ENCODE measurements at regions not wholly inside any gene's neighbourhood (a gene's known extent, or its start where the extent isn't known, plus 50 kb on each side); places are given as distances from the start of the nearest gene placed in this dataset.
"Not testable (repeated sequence)": the region's sequence is repeated elsewhere in the genome, so short reads cannot be mapped to it uniquely, and the experiment has no call there.

DNA sequence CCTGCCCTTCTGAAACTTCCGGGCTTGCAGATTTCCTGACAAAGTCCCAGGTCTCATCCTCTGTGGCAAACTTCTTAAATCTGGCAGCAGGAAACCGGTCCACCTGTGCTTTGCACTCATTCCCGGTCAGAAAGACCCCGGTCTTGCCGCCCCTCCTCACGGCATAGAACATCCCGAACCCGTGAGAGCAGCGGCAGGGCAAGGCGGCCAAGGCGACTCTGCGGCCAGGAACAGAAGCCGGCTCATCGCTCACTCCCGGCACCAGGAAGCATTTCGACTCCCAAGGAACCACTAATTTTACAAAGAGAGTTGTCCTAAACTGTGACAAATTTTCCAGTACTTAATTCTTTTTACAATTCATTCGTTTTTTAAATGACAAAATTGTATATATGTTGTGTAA lies 140.3 kb downstream of the USP22 start:
- DNase-seq (ENCODE audit: low read depth in 2 of 2): not testable (repeated sequence)

DNA sequence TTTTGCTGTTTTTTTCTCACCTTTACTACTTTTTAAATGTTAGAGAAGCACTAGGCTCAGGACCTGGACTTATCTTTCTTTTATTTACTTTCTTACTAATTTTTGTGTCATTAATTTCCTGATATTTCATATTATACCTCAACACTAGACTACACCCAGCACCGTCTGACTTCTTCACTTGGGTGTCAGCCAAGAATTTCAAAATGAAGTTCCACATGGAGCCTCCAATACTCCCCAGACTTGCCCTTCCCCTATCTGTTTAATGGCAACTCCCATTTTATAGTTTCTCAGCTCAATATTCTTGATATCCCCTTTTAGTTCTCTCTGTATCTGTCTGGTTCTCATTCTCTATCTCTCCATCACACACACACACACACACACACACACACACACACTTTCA lies 139.3 kb downstream of the USP22 start:
- DNase-seq (ENCODE audit: low read depth in 2 of 2): not testable (repeated sequence)

DNA sequence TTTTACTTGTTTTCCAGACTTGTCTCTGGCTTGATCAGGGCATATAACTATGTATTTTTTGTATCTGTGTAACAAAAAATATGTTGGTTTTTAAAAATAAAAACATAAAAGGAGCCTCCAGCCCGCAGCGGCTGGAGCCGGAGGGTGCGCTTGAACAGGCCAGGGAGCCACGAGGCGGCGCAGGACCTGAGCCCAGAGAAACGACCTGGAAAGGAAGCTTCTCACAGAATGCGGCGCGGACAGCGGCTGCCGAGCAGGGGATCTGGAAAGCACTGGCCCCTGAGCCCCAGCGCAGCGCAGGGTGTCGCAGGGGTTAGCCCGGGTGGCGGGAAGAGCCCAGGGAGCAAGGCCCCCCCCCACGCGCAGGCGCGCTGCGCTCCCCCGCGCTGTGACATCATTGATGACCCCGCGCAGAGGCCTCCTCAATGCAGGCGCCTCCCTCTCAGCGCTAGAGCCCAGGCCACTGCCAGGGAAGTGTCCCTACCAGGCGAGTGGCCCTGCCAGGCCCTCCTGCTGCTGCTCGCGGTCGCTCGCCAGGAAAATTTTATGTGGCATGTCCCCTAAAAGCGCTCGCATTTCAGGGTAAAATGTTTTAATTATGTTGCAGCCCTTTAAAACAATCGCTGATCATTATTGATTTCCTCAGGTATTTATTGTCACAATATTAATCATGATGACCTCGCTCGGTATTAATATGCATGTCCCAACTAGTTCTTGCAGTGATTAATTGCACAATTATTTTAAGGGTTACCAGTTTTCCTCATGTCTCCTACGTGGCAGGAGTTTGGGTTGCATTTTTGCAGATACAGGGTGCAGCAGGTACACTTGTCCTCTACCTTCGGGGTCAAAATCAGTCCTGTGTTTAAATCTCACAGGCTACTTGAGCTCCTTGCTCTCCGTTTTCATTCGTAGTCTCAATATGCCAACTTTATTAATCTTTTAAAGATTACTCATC lies 134.2 kb downstream of the USP22 start:
- peak; percentile 65 to 77 for DNase-seq (ENCODE audit: low read depth in 2 of 2)

DNA sequence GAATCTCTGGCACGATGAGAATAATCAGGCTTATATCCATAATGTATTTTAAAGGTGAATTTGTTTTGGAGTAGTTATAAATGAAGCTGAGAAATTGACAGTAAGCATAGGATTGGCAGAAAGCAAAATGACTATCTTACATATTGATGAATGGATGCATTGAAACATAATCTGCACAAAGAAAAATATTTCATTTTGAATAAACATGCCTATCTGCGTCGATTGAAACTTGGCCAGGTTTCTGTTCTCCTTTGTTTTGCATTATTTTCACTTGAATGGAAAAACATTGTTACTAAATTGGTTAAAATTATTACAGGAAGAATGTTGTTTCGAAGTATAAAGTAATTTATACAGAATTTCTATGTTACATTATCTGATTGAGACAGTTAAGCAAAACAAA lies 128.2 kb downstream of the USP22 start:
- no peak for DNase-seq (ENCODE audit: low read depth in 2 of 2)

DNA sequence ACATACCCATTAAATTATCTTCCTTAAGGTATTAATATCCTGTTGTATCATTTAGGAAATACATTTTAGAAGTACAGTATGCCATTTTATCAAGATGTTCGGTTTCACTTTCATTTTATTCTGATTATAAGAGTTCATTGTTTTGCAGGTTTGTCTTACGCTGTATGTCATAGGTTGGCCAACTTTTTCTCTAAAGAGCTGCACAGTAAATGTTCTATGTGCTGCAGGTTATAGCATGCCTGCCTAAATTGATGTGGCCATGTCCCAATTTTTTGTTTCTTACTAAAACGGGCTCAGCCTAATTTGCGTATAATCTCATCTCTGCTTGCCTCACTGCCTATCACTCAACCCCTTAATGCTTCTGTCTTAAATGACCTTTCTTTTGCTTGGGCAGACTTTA lies 126.4 kb downstream of the USP22 start:
- DNase-seq (ENCODE audit: low read depth in 2 of 2): no peak

DNA sequence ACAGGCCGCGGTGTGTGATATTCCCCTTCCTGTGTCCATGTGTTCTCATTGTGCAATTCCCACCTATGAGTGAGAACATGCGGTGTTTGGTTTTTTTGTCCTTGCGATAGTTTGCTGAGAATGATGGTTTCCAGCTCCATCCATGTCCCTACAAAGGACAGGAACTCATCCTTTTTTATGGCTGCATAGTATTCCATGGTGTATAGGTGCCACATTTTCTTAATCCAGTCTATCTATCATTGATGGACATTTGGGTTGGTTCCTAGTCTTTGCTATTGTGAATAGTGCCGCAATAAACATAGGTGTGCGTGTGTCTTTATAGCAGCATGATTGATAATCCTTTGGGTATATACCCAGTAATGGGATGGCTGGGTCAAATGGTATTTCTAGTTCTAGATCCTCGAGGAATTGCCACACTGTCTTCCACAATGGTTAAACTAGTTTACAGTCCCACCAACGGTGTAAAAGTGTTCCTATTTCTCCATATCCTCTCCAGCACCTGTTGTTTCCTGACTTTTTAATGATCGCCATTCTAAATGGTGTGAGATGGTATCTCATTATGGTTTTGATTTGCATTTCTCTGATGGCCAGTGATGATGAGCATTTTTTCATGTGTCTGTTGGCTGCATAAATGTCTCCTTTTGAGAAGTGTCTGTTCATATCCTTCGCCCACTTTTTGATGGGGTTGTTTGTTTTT lies 125.1 kb downstream of the USP22 start:
- DNase-seq (ENCODE audit: low read depth in 2 of 2): not testable (repeated sequence)

DNA sequence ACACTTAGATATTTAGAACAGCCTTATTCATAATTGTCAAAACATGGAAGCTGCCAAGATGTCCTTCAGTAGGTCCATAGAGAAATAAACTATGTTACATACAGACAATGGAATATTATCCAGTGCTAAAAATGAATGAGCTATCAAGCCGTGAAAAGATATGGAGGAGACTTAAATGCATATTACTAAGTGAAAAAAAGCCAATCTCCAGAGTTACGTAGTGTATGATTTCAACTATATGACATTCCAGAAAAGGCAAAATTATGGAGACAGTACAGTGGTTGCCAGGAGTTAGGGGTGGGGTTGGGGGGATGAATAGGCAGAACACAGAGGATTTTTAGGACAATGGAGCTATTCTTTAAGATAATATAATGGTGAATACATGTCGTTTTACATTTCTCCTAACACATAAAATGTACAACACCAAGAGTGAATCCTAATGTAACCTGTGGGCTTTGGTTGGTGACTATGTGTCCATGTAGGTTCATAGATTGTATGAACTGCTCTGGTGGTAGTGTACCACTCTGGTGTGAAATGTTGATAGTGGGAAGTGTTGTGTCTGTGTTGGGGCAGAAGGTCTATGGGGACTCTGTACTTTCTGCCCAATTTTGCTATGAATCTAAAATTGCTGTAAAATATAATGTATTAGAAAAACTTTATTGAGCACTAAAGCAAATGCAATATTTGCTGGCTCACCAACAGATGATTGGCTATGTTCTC lies 122.6 kb downstream of the USP22 start:
- DNase-seq (ENCODE audit: low read depth in 2 of 2): no peak

DNA sequence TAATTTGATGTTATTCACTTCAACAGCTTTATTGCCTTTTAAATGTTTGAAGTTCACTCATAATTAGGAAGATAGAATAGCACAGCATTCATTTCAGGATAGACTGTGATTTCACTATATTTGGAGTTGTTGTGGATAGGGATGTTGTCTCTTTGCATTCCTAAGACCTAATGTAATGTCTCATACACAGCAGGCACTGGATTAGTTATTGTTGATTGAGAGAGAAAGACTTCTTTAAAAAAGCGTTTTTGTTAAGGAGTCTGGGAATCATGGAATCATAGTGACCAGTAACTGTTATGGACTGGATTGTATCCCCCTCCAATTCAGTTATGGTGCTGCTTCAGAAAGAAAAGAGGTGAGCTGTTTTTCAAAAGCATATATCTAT lies 122.0 kb downstream of the USP22 start:
- no peak for DNase-seq (ENCODE audit: low read depth in 2 of 2)

DNA sequence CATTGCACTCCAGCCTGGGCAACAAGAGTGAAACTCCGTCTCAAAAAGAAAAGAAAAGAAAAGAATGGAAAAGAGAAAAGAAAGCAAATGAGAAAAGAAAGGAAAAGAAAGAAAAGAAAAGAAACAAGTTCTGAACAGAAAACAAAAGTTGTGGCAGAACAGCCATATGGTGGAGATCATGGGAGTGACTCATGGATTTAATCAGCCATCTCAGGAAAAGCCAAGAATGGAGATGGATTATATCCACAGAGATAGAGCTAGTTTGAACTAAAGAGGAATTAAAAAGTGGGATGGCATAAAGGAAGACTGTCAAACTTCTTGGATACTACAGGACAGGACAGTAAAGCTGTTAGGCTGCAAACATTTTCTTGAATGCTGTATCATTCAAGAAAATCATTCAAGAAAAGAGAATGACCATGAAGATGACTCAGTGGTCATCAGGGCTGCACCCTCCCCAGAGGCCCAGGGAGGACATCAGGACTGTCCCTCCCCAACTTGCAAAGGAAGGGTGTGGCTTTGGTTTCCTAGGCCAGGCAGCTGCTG lies 120.6 kb downstream of the USP22 start:
- no peak for DNase-seq (ENCODE audit: low read depth in 2 of 2)

DNA sequence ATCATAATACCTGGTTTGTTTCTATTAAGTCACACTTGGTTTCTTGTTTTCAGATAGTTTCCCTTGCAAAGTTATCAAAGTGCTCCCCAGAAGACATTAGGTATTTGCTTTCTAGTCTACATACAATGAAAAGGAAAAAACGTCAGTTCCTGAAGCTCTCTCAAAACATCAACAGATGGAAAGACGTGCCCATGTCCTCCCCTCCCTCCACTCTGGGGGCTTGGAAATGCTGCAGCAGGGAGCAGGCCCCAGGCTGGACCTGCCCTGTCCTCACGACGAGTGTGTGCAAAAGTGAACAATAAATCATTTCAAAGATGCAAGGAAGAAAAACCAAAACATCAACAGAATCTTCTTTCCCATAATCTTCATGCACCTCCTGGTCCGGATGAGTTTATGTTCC lies 118.5 kb downstream of the USP22 start:
- no peak for DNase-seq (ENCODE audit: low read depth in 2 of 2)

DNA sequence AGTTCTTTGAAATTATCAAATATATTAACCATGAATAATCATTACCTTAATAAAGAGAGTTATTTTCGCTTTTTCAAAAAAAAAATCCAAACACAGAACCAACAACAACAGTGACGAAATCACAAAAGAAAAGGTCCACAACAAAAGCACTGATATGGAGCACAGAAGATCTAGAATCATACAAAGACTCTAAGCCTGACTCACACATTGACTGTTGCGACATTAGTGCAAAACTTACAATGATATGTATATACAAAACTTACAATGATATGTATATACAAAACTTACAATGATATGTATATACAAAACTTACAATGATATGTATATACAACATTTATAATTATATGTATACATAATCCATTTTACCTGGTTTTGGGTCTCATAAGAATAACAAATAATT lies 117.7 kb downstream of the USP22 start:
- DNase-seq (ENCODE audit: low read depth in 2 of 2): no peak

DNA sequence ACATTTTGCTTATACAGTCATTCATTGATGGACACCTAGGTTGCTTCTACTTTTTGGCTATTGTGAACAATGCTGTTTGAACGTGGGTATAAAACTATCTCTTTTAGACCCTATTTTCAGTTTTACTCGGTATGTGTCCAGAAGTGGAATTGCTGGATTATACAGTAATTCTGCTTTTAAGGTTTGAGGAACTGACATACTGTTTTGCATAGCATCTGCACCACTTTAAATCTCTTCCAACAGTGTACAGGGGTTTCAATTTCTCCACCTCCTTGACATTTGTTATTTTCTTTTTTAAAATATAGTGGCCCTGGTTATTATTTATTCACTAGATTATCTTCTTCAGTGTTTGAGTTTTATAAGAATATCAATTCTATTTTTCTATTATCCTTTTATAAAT lies 116.9 kb downstream of the USP22 start:
- DNase-seq (ENCODE audit: low read depth in 2 of 2): no peak

DNA sequence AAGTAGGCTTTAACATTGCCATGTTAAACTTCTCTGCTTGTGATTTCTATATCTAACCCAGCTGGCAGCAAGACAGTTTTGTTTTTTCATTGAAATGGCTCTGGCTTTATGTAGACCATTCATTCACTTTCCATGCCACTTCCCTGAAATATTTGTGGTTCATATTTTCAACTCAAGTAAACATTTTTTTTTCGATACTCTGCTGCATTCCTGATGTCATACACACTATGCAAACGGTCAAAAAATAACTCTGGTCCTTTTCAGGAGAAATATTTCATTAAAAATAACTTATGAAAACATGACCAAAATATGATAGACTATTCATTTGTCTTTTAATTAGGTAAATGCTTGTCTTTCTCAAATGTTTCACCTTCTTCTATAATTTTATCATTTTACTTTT lies 116.3 kb downstream of the USP22 start:
- no peak for DNase-seq (ENCODE audit: low read depth in 2 of 2)

DNA sequence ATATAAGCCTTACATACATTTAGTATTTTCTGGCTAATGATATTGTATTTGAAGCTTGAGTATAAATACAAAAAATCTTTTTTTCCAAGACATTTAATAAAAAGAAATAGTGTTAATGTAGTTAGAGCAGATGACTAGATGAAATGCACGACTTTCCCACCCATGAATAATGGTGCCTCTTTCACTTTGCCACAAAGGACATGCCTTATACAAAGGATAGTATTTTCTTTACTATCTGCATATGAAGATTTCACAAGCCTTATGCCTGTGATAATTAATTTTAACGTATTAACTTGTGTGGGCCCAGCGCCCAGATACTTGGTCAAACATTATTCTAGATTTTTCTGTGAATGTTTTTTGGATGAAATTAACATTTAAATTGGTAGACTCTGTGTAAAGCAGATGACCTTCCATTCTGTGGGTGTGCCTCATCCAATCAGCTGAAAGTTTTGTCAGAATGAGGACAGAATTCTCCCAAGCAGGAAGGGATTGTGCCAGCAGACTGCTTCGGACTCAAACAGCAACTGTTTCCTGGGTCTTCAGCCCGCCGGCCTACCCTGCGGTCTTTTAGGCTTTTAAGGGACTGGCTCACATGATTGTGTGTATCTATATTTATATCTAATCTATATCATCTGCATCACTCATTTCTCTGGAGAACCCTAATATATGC lies 115.4 kb downstream of the USP22 start:
- no peak for DNase-seq (ENCODE audit: low read depth in 2 of 2)

DNA sequence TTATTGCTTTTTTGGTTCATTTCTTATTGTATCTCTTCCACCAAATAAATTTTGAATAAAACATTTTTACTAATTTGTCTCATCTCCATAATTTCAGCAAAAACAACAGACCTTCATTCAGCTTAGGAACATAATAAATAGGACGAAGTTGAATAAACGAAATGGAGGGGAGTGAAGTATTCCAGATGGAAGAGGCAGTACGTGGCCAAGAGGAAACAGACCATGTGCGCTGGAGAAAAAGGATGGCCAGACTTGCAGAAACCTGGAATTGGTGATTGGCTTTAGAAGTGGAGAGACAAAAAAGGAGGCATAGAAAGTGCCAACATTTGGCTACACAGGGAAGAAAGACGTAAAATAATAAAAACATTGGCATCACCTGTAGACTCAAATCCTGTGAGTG lies 113.5 kb downstream of the USP22 start:
- DNase-seq (ENCODE audit: low read depth in 2 of 2): no peak

DNA sequence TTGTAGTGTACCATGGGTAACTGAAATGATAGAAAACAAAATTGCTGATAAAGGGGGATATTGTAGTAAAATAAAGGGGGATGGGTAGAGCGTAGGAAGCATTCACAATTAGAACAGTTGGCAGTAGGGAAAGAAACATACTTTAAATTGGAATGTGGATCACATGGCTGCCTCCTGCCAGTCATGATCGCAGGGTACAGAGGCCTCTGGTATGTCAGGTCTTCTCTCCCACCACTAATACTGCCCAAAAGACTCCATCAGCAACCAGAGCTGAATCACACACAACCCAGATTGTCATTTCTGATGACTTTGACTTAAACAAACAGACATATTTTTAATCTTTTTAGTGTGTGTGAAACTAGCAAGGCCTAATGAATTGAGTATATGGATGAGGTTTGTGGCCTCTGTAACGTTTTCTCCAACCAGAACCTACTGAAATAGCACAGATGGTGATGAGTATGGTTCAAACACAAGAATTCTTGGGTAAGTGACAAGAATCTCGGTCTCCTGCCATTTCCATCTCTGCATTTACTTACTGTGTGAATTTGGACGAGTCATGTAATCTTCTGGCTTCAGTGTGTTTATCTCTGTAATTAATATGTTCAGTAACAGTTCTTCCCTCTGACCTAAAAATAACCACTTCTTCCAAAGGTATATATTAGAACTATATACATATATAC lies 112.6 kb downstream of the USP22 start:
- DNase-seq (ENCODE audit: low read depth in 2 of 2): no peak

DNA sequence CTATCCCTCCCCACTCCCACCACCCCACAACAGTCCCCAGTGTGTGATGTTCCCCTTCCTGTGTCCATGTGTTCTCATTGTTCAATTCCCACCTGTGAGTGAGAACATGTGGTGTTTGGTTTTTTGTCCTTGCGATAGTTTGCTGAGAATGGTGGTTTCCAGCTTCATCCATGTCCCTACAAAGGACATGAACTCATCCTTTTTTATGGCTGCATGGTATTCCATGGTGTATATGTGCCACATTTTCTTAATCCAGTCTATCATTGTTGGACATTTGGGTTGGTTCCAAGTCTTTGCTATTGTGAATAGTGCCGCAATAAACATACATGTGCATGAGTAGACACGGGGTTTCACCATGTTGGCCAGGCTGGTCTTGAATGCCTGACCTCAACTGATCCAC lies 109.8 kb downstream of the USP22 start:
- not testable (repeated sequence) for DNase-seq (ENCODE audit: low read depth in 2 of 2)

DNA sequence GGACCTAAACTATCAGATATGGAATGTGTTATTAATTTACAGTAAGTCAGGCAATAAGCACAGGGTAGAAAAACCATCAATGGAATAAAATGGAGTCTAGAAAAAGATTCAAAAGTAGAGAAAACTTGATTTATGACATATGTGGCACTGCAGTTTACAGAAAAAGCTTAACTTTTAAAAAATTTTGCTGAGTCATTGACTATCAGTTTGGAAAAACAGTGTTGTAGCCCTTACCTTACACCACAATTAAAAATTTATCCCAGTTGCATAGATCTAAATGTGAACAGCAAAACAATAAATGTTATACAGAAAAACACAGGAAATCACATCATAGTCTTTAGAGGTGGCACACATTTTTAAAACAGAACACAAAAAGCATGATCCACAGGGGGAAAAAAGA lies 108.5 kb downstream of the USP22 start:
- no peak for DNase-seq (ENCODE audit: low read depth in 2 of 2)

DNA sequence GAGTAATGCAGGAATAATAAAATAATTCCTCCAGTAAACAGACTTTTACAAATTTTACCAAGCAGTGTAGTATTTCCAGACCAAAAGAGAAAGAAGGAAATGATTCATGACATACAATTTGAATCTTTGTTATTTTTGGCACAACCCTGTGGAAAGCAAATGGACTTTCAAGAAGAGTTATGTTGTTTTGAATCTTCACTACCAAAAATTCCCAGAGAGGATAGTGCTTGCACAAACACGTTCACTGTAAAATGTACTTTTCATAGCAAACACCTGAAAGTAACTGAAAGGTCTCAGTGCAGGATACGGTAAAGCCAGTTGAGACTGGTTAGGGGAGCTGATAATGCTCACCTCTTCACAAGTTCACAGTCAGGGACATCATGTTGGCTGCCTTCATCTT lies 107.1 kb downstream of the USP22 start:
- DNase-seq (ENCODE audit: low read depth in 2 of 2): no peak

DNA sequence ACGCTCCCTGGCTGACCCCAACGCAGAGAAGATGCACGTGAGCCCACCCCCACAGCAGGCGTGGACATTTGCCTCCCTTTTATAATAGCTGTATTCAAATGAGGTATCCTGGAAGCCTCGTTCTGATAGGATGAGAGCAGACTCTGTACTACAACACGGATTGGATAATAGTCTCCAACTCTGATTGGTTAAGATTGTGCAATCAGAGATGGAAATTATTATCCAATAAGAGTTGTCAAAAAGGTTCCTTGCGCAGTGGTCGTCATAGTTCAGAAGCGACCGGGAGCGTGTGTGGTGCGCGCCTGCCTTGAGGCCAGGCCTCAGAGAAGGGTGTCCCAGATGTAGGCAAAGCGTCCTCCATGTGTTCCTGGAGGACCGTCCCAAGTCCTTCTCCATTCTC lies 104.6 kb downstream of the USP22 start:
- DNase-seq (ENCODE audit: low read depth in 2 of 2): no peak

DNA sequence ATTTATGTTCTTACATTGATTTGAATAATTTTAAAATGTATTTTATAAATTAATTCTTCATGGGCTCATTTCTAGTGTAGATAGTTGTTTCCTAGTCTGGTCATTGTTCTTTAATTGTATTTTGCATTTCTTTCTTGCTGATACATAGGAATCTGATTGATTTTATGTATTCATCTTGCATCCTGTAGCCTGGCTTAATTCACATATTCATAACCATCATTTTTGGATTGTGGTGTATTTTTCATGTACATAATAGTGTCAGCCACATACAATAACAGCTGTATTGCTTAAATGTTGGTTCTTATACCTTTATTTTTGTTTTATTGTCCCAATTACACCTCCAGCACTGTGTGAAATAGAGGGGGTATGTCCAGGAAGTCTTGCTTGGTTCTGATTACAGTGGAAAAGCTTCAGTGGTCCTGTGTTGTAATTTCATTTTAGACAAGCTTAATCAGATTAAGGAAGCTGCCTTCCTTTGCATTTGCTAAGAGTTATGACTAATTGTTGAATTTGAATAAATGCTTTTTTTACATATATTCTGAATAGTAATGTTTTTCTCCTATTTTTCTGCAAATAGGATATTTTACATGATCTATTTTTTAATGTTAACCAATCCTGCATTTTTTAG lies 103.7 kb downstream of the USP22 start:
- no peak for DNase-seq (ENCODE audit: low read depth in 2 of 2)
